ENCODE measurements at regions not wholly inside any gene's neighbourhood (a gene's known extent, or its start where the extent isn't known, plus 50 kb on each side); places are given as distances from the start of the nearest gene placed in this dataset. TPM values are rescaled to one million over a fixed set of nuclear protein-coding genes. Genes with fewer than 3 reads are reported as not detected.

Small RNA genes in the stretch of these regions (small RNA-seq; reads per million reads assigned to genes)
- not detected for gene AL359999.1

All from hematopoietic multipotent progenitor cell (in vitro differentiated cells).